Left ventricle myocardium superior (tissue), 1 donor: ENCODE measurements at regions not wholly inside any gene's neighbourhood (a gene's known extent, or its start where the extent isn't known, plus 50 kb on each side); places are given as distances from the start of the nearest gene placed in this dataset.

ENCODE experiments used
- ATAC-seq: fragments of 200-7000 bp; cut with Tn5 transposase; one replicate; pipeline ENCODE4 v1.9.1; 2020; ENCODE audit warnings: mild to moderate bottlenecking, moderate library complexity
- DNase-seq: peaks from one replicate; pipeline ENCODE4 v3.0.0-alpha.2; 2020
- intact Hi-C: fragments of 100-400 bp; cut with micrococcal nuclease; formaldehyde crosslinking; loops from one replicate; pipeline ENCODE4 v1.11.0; 2022
- donor health status: DM: no; HTN: yes; CAD: no; lungs with severe emphysema.

- DNase-seq: no peak
- no peak for ATAC-seq
- intact Hi-C loops: no loop called here
Observed at GRCh38 chr12:98018836-98019235, 496.6 kb upstream of the TMPO start.

- ATAC-seq (no peak), DNase-seq (no peak)
- intact Hi-C loops: no loop called here
Observed at GRCh38 chr12:98020376-98020775, 495.0 kb upstream of the TMPO start.

- DNase-seq (no peak), ATAC-seq (no peak)
- intact Hi-C loops: no loop called here
Observed at GRCh38 chr12:98022961-98023360, 492.4 kb upstream of the TMPO start.

- intact Hi-C loops: no loop called here
Observed at GRCh38 chr12:98037401-98038140, 477.8 kb upstream of the TMPO start.

GRCh38 chr12:98042668-98043067, 472.7 kb upstream of the TMPO start:
- intact Hi-C loops: no loop called here
- DNase-seq (no peak), ATAC-seq (no peak)

More at GRCh38 chr12:98037401-98038140, 477.8 kb upstream of the TMPO start:
- ATAC-seq (no peak), DNase-seq (no peak)

- ATAC-seq: no peak
- no peak for DNase-seq
- intact Hi-C loops: no loop called here
Observed at GRCh38 chr12:98045395-98045794, 470.0 kb upstream of the TMPO start.

GRCh38 chr12:98048326-98048725, 467.1 kb upstream of the TMPO start:
- intact Hi-C loops: no loop called here
- no peak for ATAC-seq

GRCh38 chr12:98053202-98053601, 462.2 kb upstream of the TMPO start:
- intact Hi-C loops: no loop called here
- DNase-seq (no peak), ATAC-seq (no peak)

More at GRCh38 chr12:98048326-98048725, 467.1 kb upstream of the TMPO start:
- DNase-seq: no peak

GRCh38 chr12:98057701-98058100, 457.7 kb upstream of the TMPO start:
- intact Hi-C loops: no loop called here
- ATAC-seq: no peak
- DNase-seq: no peak

- DNase-seq (no peak), ATAC-seq (no peak)
- intact Hi-C loops: no loop called here
Observed at GRCh38 chr12:98058213-98058612, 457.2 kb upstream of the TMPO start.

GRCh38 chr12:98058838-98059237, 456.6 kb upstream of the TMPO start:
- intact Hi-C loops: no loop called here
- ATAC-seq: no peak
- no peak for DNase-seq

GRCh38 chr12:98059659-98060343, 455.6 kb upstream of the TMPO start:
- DNase-seq (no peak), ATAC-seq (no peak)
- intact Hi-C loops: no loop called here

GRCh38 chr12:98060411-98060810, 455.0 kb upstream of the TMPO start:
- DNase-seq: no peak
- ATAC-seq: no peak
- intact Hi-C loops: no loop called here

GRCh38 chr12:98062464-98063245, 452.7 kb upstream of the TMPO start:
- no peak for ATAC-seq
- intact Hi-C loops: no loop called here
- DNase-seq: no peak

GRCh38 chr12:98064501-98064900, 450.9 kb upstream of the TMPO start:
- DNase-seq (no peak), ATAC-seq (no peak)
- intact Hi-C loops: no loop called here

GRCh38 chr12:98067795-98068194, 447.6 kb upstream of the TMPO start:
- DNase-seq (no peak), ATAC-seq (no peak)
- intact Hi-C loops: no loop called here

GRCh38 chr12:98073610-98074009, 441.8 kb upstream of the TMPO start:
- no peak for ATAC-seq
- DNase-seq: no peak

GRCh38 chr12:98074286-98074685, 441.1 kb upstream of the TMPO start:
- ATAC-seq (no peak), DNase-seq (no peak)
- intact Hi-C loops: no loop called here

More at GRCh38 chr12:98073610-98074009, 441.8 kb upstream of the TMPO start:
- intact Hi-C loops: no loop called here

GRCh38 chr12:98084391-98084790, 431.0 kb upstream of the TMPO start:
- intact Hi-C loops: no loop called here
- DNase-seq (no peak), ATAC-seq (no peak)

GRCh38 chr12:98085046-98085755, 430.2 kb upstream of the TMPO start:
- intact Hi-C loops: no loop called here
- no peak for ATAC-seq
- DNase-seq: no peak
